NCI-H510A (cell line): ENCODE measurements at regions not wholly inside any gene's neighbourhood (a gene's known extent, or its start where the extent isn't known, plus 50 kb on each side); places are given as distances from the start of the nearest gene placed in this dataset.
"Not testable (repeated sequence)": the region's sequence is repeated elsewhere in the genome, so short reads cannot be mapped to it uniquely, and the experiment has no call there.

Experiments
- DNase-seq: peaks from one replicate; lab custom pipeline; 2025; lab: John Stamatoyannopoulos, UW

- DNase-seq: no peak
These were observed 124.3 kb upstream of the SPRED1 start for GRCh38 chr15:38128341-38128781.

- no peak for DNase-seq
These were observed 123.7 kb upstream of the SPRED1 start for GRCh38 chr15:38128921-38129320.

- no peak for DNase-seq
These were observed 123.0 kb upstream of the SPRED1 start for GRCh38 chr15:38129531-38130204.

- DNase-seq: no peak
These were observed 122.5 kb upstream of the SPRED1 start for GRCh38 chr15:38130205-38130567.

GRCh38 chr15:38130740-38131498 lies 121.7 kb upstream of the SPRED1 start:
- DNase-seq: no peak

GRCh38 chr15:38134252-38134651 lies 118.4 kb upstream of the SPRED1 start:
- DNase-seq: no peak

GRCh38 chr15:38142195-38142594 lies 110.4 kb upstream of the SPRED1 start:
- not testable (repeated sequence) for DNase-seq

GRCh38 chr15:38144921-38145320 lies 107.7 kb upstream of the SPRED1 start:
- no peak for DNase-seq

- DNase-seq: no peak
These were observed 107.0 kb upstream of the SPRED1 start for GRCh38 chr15:38145651-38146111.

GRCh38 chr15:38147246-38147645 lies 105.4 kb upstream of the SPRED1 start:
- no peak for DNase-seq

- DNase-seq: no peak
These were observed 104.2 kb upstream of the SPRED1 start for GRCh38 chr15:38148471-38148870.

GRCh38 chr15:38149315-38149714 lies 103.3 kb upstream of the SPRED1 start:
- no peak for DNase-seq

GRCh38 chr15:38150148-38150547 lies 102.5 kb upstream of the SPRED1 start:
- DNase-seq: no peak

- no peak for DNase-seq
These were observed 101.8 kb upstream of the SPRED1 start for GRCh38 chr15:38150794-38151193.

- DNase-seq: no peak
These were observed 98.9 kb upstream of the SPRED1 start for GRCh38 chr15:38153781-38154180.

GRCh38 chr15:38154255-38154654 lies 98.4 kb upstream of the SPRED1 start:
- no peak for DNase-seq

GRCh38 chr15:38154837-38155236 lies 97.8 kb upstream of the SPRED1 start:
- no peak for DNase-seq

- DNase-seq: no peak
These were observed 89.0 kb upstream of the SPRED1 start for GRCh38 chr15:38163658-38164057.

GRCh38 chr15:38164061-38164460 lies 88.6 kb upstream of the SPRED1 start:
- DNase-seq: no peak

GRCh38 chr15:38164507-38164906 lies 88.1 kb upstream of the SPRED1 start:
- no peak for DNase-seq

GRCh38 chr15:38168467-38169070 lies 84.1 kb upstream of the SPRED1 start:
- DNase-seq: no peak

GRCh38 chr15:38171973-38172372 lies 80.7 kb upstream of the SPRED1 start:
- DNase-seq: no peak

- DNase-seq: no peak
These were observed 77.9 kb upstream of the SPRED1 start for GRCh38 chr15:38174691-38175090.
